ENCODE measurements at regions not wholly inside any gene's neighbourhood (a gene's known extent, or its start where the extent isn't known, plus 50 kb on each side); places are given as distances from the start of the nearest gene placed in this dataset.

- H3K4me1 ChIP-seq = peaks cover 5% of the 10 kb centered on the region
Measured at GRCh38 chr5:135207866-135208265, 173.8 kb upstream of the PITX1 start.

GRCh38 chr5:135206862-135207261 is 172.8 kb upstream of the PITX1 start:
- Histone ChIP-seq H3K27me3 (no peaks in the 10 kb centered on the region), H3K9me3 (peaks cover 8% of the 10 kb centered on the region; the same call in 1 of the 2 replicates), H3K36me3 (no peaks in the 10 kb centered on the region), H3K4me3 (ENCODE audit: low read depth, low read length) (no peak overlapping the region), H3K4me1 (peaks cover 5% of the 10 kb centered on the region)
- TF ChIP-seq CTCF (IDR thresholded peaks at IDR 0.05; ENCODE audit: low read depth, low read length) = no peak
- no peak for DNase-seq

More at GRCh38 chr5:135207866-135208265, 173.8 kb upstream of the PITX1 start:
- TF ChIP-seq CTCF (IDR thresholded peaks at IDR 0.05; ENCODE audit: low read depth, low read length) = no peak
- H3K4me3 ChIP-seq (ENCODE audit: low read depth, low read length) = no peak overlapping the region
- H3K9me3 ChIP-seq = peaks cover 2% of the 10 kb centered on the region; the same call in 1 of the 2 replicates
- no peaks in the 10 kb centered on the region for H3K36me3 ChIP-seq
- no peak for DNase-seq
- no peaks in the 10 kb centered on the region for H3K27me3 ChIP-seq

GRCh38 chr5:135205632-135206349 is 171.8 kb upstream of the PITX1 start:
- H3K4me3 ChIP-seq (ENCODE audit: low read depth, low read length) = no peak overlapping the region
- H3K36me3 ChIP-seq = no peaks in the 10 kb centered on the region
- TF ChIP-seq CTCF (IDR thresholded peaks at IDR 0.05; ENCODE audit: low read depth, low read length) = no peak
- peaks cover 5% of the 10 kb centered on the region for H3K4me1 ChIP-seq
- peaks cover 8% of the 10 kb centered on the region; the same call in 1 of the 2 replicates for H3K9me3 ChIP-seq
- H3K27me3 ChIP-seq = no peaks in the 10 kb centered on the region
- no peak for DNase-seq

- Histone ChIP-seq H3K36me3 (no peaks in the 10 kb centered on the region), H3K9me3 (peaks cover 8% of the 10 kb centered on the region; the same call in 1 of the 2 replicates), H3K27me3 (no peaks in the 10 kb centered on the region), H3K4me3 (ENCODE audit: low read depth, low read length) (no peak overlapping the region), H3K4me1 (peaks cover 5% of the 10 kb centered on the region)
- no peak for DNase-seq
- TF ChIP-seq CTCF (IDR thresholded peaks at IDR 0.05; ENCODE audit: low read depth, low read length) = peak; percentile 49
Measured at GRCh38 chr5:135204151-135204600, 170.1 kb upstream of the PITX1 start.

GRCh38 chr5:135203593-135204036 is 169.6 kb upstream of the PITX1 start:
- peak; percentile 76 for TF ChIP-seq CTCF (IDR thresholded peaks at IDR 0.05; ENCODE audit: low read depth, low read length)
- H3K4me3 ChIP-seq (ENCODE audit: low read depth, low read length) = no peak overlapping the region
- peaks cover 8% of the 10 kb centered on the region; the same call in 1 of the 2 replicates for H3K9me3 ChIP-seq
- DNase-seq = no peak
- peaks cover 1% of the 10 kb centered on the region for H3K4me1 ChIP-seq
- no peaks in the 10 kb centered on the region for H3K27me3 ChIP-seq
- H3K36me3 ChIP-seq = no peaks in the 10 kb centered on the region

- peaks cover 8% of the 10 kb centered on the region; the same call in 1 of the 2 replicates for H3K9me3 ChIP-seq
- H3K27me3 ChIP-seq = no peaks in the 10 kb centered on the region
- no peak for DNase-seq
- no peaks in the 10 kb centered on the region for H3K4me1 ChIP-seq
- TF ChIP-seq CTCF (IDR thresholded peaks at IDR 0.05; ENCODE audit: low read depth, low read length) = no peak
- H3K4me3 ChIP-seq (ENCODE audit: low read depth, low read length) = no peak overlapping the region
- no peaks in the 10 kb centered on the region for H3K36me3 ChIP-seq
Measured at GRCh38 chr5:135203019-135203418, 169.0 kb upstream of the PITX1 start.
